ENCODE measurements at regions not wholly inside any gene's neighbourhood (a gene's known extent, or its start where the extent isn't known, plus 50 kb on each side); places are given as distances from the start of the nearest gene placed in this dataset.

GRCh38 chr17:70683936-70684335 is 514.6 kb downstream of the KCNJ2 start:
- TF ChIP-seq CTCF (IDR thresholded peaks at IDR 0.05; ENCODE audit: low read length) (no peak), EZH2 (IDR thresholded peaks at IDR 0.05; ENCODE audit: borderline replicate concordance, low read length) (no peak)

Data from OCI-LY1 (cell line).